Transverse colon (tissue), 4 donors: ENCODE measurements at regions not wholly inside any gene's neighbourhood (a gene's known extent, or its start where the extent isn't known, plus 50 kb on each side); places are given as distances from the start of the nearest gene placed in this dataset.

Source experiments
- DNase-seq: peaks from one replicate; pipeline ENCODE4 v3.0.0-alpha.2; 2019
- H3K27ac ChIP-seq, 4 donors: fragments of 200-600 bp; sonication (generic); 2 replicates each; pipeline ENCODE4 v1.5.1; 2016 to 2018; ENCODE audit warnings: inconsistent platforms in 4 of 4
- H3K27me3 ChIP-seq: fragments of 200-600 bp; sonication (generic); 2 replicates; pipeline ENCODE4 v1.5.1; 2017; ENCODE audit warnings: inconsistent platforms
- H3K36me3 ChIP-seq, 4 donors: fragments of 200-600 bp; sonication (generic); 2 replicates each; pipeline ENCODE4 v1.5.1; 2017 to 2019; ENCODE audit warnings: inconsistent platforms in 4 of 4
- H3K4me1 ChIP-seq, 4 donors: fragments of 200-600 bp; sonication (generic); 2 replicates each; pipeline ENCODE4 v1.5.1; 2017 to 2020; ENCODE audit warnings: inconsistent platforms in 4 of 4
- H3K4me3 ChIP-seq, 4 donors: fragments of 200-600 bp; sonication (generic); 1 replicate in 1 of 4; 2 replicates in 3 of 4; pipeline versions ENCODE4 v1.5.1 to v1.6.1; 2017 to 2019; ENCODE audit warnings: inconsistent platforms in 4 of 4
- H3K9me3 ChIP-seq, 2 donors: fragments of 200-600 bp; sonication (generic); 2 replicates each; pipeline ENCODE4 v1.5.1; 2017 to 2019; ENCODE audit warnings: inconsistent platforms in 2 of 2
- EP300 ChIP-seq: sonication (generic); formaldehyde crosslinking; IDR thresholded peaks from one replicate; pipeline ENCODE4 v1.6.1; 2017; ENCODE audit warnings: antibody characterized with exemption, low read depth
- POLR2A ChIP-seq: fragments of 450-650 bp; IDR thresholded peaks from one replicate; pipeline ENCODE4 v1.6.1; 2016; ENCODE audit warnings: antibody characterized with exemption, mild to moderate bottlenecking, moderate library complexity
- POLR2AphosphoS5 ChIP-seq, 3 donors: sonication (generic); formaldehyde crosslinking; IDR thresholded peaks; one replicate each; pipeline ENCODE4 v1.6.1; 2016; ENCODE audit warnings: antibody characterized with exemption in 3 of 3
- WGBS, 2 donors: methylation state at CpG; one replicate each; pipeline ENCODE4 v1.1.5; 2018; ENCODE audit warnings: low coverage in 1 of 2; 5-methylcytosine and 5-hydroxymethylcytosine counted together
- in situ Hi-C, 4 donors: fragments of 200-750 bp; cut with MboI; loops; one replicate each; pipeline versions ENCODE4 v1.15.0 to v1.15.1; 2017; ENCODE audit warnings: low sequenced_read_pairs in 3 of 4, low pct_ligation_motif_present in 1 of 4, low pct_unique_long_range_greater_than_20kb in 1 of 4
- intact Hi-C: fragments of 100-400 bp; cut with DNase I; formaldehyde crosslinking; loops from one replicate; pipeline ENCODE4 v1.15.1; 2023; ENCODE audit warnings: low total_unique reads
- TF ChIP-seq, protein P1 (sequence below), 5 experiments: fragments of 200-600 bp in 3 of 5; fragments of 450-650 bp in 2 of 5; sonication (generic) in 3 of 5; IDR thresholded peaks; 1 replicate in 2 of 5; 2 replicates in 3 of 5; pipeline ENCODE4 v1.5.1; 2016 to 2017; ENCODE audit warnings: antibody characterized with exemption in 5 of 5, inconsistent platforms in 3 of 5, mild to moderate bottlenecking in 2 of 5, moderate library complexity in 1 of 5

DNA sequence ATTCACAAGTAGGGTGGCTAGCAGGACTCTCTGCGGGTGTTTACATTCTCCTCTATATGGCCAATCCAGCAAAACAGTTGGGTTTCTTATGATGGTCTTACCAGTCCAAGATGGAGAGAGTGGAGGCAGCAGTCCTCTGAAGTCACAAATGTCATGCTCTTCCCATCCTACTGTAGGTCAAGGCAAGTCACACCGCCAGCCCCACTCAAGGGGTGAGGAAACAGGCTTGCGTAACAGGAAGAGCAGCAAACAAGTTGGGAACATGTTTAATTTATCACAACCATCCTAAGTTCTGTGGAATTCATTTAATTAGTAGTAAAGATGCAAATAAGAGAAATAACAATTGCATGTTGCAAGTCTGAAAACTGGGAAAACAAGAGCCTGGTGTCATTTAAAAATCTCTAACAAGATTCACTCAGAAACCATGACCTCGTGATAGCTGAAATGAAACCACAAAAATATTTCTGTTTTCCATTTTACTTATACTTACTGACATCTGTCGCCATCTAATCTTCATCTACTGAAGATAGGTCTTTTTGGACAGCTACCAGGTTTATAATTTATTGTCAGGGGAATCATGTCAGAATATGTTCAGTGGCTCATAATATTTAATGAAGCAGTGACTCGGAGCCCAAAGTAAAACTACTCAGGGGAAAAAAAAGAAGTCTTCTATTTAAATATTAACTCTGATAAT lies 349.1 kb upstream of the FMN2 start:
- no peak overlapping the region for H3K4me3 ChIP-seq
- H3K4me1 ChIP-seq, result no peaks in the 10 kb centered on the region
- H3K27ac ChIP-seq, result no peak overlapping the region
- H3K36me3 ChIP-seq, result no peaks in the 10 kb centered on the region
- intact Hi-C loops, result no loop called here
- in situ Hi-C loops, result no loop called here
- no peak for DNase-seq
- TF ChIP-seq POLR2AphosphoS5 (IDR thresholded peaks at IDR 0.05) (no peak), EP300 (no peak), POLR2A (no peak)
- TF ChIP-seq, protein P1, sequence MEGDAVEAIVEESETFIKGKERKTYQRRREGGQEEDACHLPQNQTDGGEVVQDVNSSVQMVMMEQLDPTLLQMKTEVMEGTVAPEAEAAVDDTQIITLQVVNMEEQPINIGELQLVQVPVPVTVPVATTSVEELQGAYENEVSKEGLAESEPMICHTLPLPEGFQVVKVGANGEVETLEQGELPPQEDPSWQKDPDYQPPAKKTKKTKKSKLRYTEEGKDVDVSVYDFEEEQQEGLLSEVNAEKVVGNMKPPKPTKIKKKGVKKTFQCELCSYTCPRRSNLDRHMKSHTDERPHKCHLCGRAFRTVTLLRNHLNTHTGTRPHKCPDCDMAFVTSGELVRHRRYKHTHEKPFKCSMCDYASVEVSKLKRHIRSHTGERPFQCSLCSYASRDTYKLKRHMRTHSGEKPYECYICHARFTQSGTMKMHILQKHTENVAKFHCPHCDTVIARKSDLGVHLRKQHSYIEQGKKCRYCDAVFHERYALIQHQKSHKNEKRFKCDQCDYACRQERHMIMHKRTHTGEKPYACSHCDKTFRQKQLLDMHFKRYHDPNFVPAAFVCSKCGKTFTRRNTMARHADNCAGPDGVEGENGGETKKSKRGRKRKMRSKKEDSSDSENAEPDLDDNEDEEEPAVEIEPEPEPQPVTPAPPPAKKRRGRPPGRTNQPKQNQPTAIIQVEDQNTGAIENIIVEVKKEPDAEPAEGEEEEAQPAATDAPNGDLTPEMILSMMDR (IDR thresholded peaks at IDR 0.05), result no peak
- no peaks in the 10 kb centered on the region for H3K27me3 ChIP-seq
- no peaks in the 10 kb centered on the region for H3K9me3 ChIP-seq
- 78 to 85% methylated on average over 4 to 6 of the region's 6 CpGs for WGBS, 2 donors

DNA sequence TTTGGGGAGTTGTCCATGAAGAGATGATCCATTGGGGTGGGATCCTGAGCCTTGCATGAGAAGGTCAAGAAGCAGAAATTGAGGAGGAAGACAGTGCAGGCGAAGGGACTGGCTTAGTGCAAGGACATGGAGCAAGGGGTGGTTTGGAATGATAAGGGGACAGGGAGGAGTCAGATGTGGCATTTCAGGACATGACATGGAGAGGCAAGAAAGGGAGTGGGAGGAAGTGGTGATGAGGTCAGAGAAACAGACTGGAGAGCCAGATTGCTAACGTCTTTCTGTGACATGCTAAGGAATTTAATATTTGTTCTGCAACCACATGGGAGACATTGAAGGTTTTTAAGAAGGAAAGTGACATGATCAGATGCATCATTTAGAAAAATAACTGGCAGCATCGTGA lies 346.8 kb upstream of the FMN2 start:
- H3K27me3 ChIP-seq, result no peaks in the 10 kb centered on the region
- 63 to 73% methylated on average over 2 to 3 of the region's 3 CpGs for WGBS, 2 donors
- H3K4me3 ChIP-seq, result no peak overlapping the region
- intact Hi-C loops (no loop called here), in situ Hi-C loops (no loop called here)
- H3K4me1 ChIP-seq, result no peaks in the 10 kb centered on the region
- H3K9me3 ChIP-seq, result no peaks in the 10 kb centered on the region
- no peak for DNase-seq
- TF ChIP-seq EP300 (no peak), POLR2AphosphoS5 (IDR thresholded peaks at IDR 0.05) (no peak), POLR2A (no peak)
- TF ChIP-seq, protein P1 (IDR thresholded peaks at IDR 0.05), result no peak
- H3K27ac ChIP-seq, result no peak overlapping the region
- no peaks in the 10 kb centered on the region for H3K36me3 ChIP-seq

DNA sequence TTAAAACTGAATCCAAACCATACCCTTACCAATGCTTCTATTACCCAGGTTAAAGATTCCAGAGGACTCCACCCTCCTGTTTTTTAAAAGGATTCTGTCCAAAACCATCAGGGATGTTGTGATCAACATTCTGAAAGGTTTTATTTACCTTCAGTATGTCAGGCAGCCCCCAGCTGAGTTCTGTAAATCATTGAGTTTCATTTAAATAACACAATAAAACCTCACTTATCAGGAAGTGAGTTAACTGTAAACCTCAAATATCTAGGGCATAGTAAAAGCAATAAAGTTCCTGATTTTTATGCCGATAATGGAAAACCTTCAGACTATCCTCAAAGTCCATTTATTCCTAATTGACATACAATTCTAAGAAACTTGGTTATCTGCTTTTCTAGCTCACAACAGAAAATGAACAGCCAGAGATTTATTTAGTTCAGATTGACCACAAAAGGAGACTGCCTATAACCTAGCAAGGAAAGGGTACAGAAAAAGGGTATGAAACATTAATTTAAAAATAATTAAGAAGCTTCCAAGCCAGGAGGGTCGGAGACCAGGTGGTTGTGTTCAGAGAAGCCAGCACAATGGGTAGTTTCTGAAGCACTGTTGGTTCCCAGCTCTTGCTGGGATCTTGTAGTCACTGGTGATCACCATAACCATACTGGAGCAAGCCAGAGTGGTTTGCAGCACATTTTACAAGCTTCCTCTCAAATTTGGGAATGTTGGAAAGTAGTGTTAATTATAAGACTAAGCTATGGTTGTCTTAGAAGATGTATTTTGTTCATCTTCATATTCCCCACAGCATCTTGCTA lies 336.4 kb upstream of the FMN2 start:
- Histone ChIP-seq H3K36me3 (no peaks in the 10 kb centered on the region), H3K27me3 (no peaks in the 10 kb centered on the region), H3K9me3 (no peaks in the 10 kb centered on the region), H3K27ac (no peak overlapping the region), H3K4me1 (peaks cover 0 to 7% (median 0%) of the 10 kb centered on the region in 4 donors), H3K4me3 (no peak overlapping the region)
- intact Hi-C loops, result no loop called here
- in situ Hi-C loops, result no loop called here
- DNase-seq, result no peak
- WGBS, 2 donors, result 39 to 49% methylated on average over 2 of the region's 2 CpGs
- no peak for TF ChIP-seq POLR2AphosphoS5 (IDR thresholded peaks at IDR 0.05)
- TF ChIP-seq, protein P1 (IDR thresholded peaks at IDR 0.05), result no peak
- no peak for TF ChIP-seq EP300
- TF ChIP-seq POLR2A, result no peak

DNA sequence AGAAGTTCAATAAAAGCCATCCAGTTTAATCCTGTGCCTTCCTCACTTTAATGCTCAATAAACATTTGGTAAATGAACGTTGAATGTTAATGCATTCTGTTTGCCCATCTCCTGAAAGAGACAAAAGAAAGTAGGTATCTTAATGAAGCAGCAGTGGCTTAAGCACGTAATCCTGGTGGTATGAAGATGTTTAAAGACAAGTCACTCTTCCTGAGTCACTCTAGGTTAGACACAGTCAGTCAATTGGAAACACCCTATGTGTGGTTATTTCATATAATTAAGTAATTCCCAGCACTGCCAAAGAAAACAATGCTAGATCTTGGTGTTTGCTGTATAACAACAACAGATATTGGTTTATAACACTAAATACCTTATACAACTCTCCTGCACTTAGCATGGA lies 334.0 kb upstream of the FMN2 start:
- H3K36me3 ChIP-seq, result no peaks in the 10 kb centered on the region
- H3K27ac ChIP-seq, result no peak overlapping the region
- DNase-seq, result no peak
- in situ Hi-C loops (no loop called here), intact Hi-C loops (no loop called here)
- H3K27me3 ChIP-seq, result no peaks in the 10 kb centered on the region
- H3K4me1 ChIP-seq, result peaks cover 0 to 7% (median 0%) of the 10 kb centered on the region in 4 donors
- H3K9me3 ChIP-seq, result no peaks in the 10 kb centered on the region
- WGBS, 2 donors, result 65 to 79% methylated on average over 2 of the region's 2 CpGs
- TF ChIP-seq EP300, result no peak
- TF ChIP-seq POLR2AphosphoS5 (IDR thresholded peaks at IDR 0.05), result no peak
- TF ChIP-seq, protein P1 (IDR thresholded peaks at IDR 0.05), result no peak
- no peak for TF ChIP-seq POLR2A
- no peak overlapping the region for H3K4me3 ChIP-seq
